IPS-NIHi11 (cell line): ENCODE measurements at regions not wholly inside any gene's neighbourhood (a gene's known extent, or its start where the extent isn't known, plus 50 kb on each side); places are given as distances from the start of the nearest gene placed in this dataset.

Experiments
- DNase-seq: peaks from one replicate; pipeline ENCODE4 v3.0.0; 2012; ENCODE audit warnings: mixed read lengths, low spot score

GRCh38 chr17:77854759-77855745 is 103.5 kb upstream of the TNRC6C start:
- no peak for DNase-seq

- no peak for DNase-seq
Measured at GRCh38 chr17:77856551-77857305, 101.8 kb upstream of the TNRC6C start.

- DNase-seq = no peak
Measured at GRCh38 chr17:77857306-77857555, 101.3 kb upstream of the TNRC6C start.

GRCh38 chr17:77857613-77858012 is 100.9 kb upstream of the TNRC6C start:
- no peak for DNase-seq

- DNase-seq = no peak
Measured at GRCh38 chr17:77858291-77859034, 100.0 kb upstream of the TNRC6C start.

- no peak for DNase-seq
Measured at GRCh38 chr17:77859035-77859810, 99.3 kb upstream of the TNRC6C start.

- DNase-seq = no peak
Measured at GRCh38 chr17:77861133-77861695, 97.3 kb upstream of the TNRC6C start.

- no peak for DNase-seq
Measured at GRCh38 chr17:77861981-77862645, 96.4 kb upstream of the TNRC6C start.

- DNase-seq = no peak
Measured at GRCh38 chr17:77862890-77863813, 95.4 kb upstream of the TNRC6C start.

GRCh38 chr17:77863814-77864161 is 94.7 kb upstream of the TNRC6C start:
- no peak for DNase-seq

- no peak for DNase-seq
Measured at GRCh38 chr17:77864234-77865111, 94.0 kb upstream of the TNRC6C start.

- no peak for DNase-seq
Measured at GRCh38 chr17:77865112-77865611, 93.3 kb upstream of the TNRC6C start.

- no peak for DNase-seq
Measured at GRCh38 chr17:77865716-77866115, 92.8 kb upstream of the TNRC6C start.

GRCh38 chr17:77867308-77867781 is 91.2 kb upstream of the TNRC6C start:
- no peak for DNase-seq

GRCh38 chr17:77867976-77868713 is 90.4 kb upstream of the TNRC6C start:
- DNase-seq = no peak

GRCh38 chr17:77869041-77869599 is 89.4 kb upstream of the TNRC6C start:
- DNase-seq = no peak

GRCh38 chr17:77869665-77870132 is 88.8 kb upstream of the TNRC6C start:
- no peak for DNase-seq
